ENCODE measurements at regions not wholly inside any gene's neighbourhood (a gene's known extent, or its start where the extent isn't known, plus 50 kb on each side); places are given as distances from the start of the nearest gene placed in this dataset.

GRCh38 chr5:133793756-133794465 is 174.5 kb downstream of the C5orf15 start:
- H3K27me3 ChIP-seq (replicated peaks) = peaks cover 3% of the 10 kb centered on the region
- TF ChIP-seq, protein P1, sequence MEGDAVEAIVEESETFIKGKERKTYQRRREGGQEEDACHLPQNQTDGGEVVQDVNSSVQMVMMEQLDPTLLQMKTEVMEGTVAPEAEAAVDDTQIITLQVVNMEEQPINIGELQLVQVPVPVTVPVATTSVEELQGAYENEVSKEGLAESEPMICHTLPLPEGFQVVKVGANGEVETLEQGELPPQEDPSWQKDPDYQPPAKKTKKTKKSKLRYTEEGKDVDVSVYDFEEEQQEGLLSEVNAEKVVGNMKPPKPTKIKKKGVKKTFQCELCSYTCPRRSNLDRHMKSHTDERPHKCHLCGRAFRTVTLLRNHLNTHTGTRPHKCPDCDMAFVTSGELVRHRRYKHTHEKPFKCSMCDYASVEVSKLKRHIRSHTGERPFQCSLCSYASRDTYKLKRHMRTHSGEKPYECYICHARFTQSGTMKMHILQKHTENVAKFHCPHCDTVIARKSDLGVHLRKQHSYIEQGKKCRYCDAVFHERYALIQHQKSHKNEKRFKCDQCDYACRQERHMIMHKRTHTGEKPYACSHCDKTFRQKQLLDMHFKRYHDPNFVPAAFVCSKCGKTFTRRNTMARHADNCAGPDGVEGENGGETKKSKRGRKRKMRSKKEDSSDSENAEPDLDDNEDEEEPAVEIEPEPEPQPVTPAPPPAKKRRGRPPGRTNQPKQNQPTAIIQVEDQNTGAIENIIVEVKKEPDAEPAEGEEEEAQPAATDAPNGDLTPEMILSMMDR (IDR thresholded peaks at IDR 0.05; ENCODE audit: low read depth, low read length, missing control alignments) = no peak

DNA sequence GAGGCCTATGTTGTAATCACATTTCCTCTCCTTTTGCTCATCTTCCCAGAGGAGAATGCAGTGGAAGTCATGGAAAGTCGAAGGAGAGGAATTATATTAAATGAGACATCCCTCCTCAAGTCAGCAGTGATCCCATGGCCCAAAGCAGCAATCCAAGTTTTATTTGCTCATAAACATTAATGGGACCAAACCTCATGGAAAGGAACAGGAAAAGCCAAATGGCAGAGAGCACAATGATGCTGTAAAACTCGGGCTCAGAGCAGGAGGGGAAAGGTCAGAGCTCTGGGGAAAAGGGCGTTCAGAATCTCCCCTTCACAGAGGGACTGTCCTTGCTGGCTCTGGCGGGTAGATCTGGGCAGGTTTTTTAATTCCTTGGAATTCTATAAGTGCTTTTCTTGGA is 175.8 kb downstream of the C5orf15 start:
- Histone ChIP-seq H3K36me3 (replicated peaks) (no peaks in the 10 kb centered on the region), H3K27me3 (replicated peaks) (peaks cover 3% of the 10 kb centered on the region), H3K27ac (no peak overlapping the region), H3K4me3 (ENCODE audit: low read depth, low read length) (no peak overlapping the region)
- in situ Hi-C loops (cut with HindIII; ENCODE audit: low pct_ligation_motif_present, low sequenced_read_pairs) = no loop called here
- TF ChIP-seq, protein P1 (IDR thresholded peaks at IDR 0.05; ENCODE audit: low read depth, low read length, missing control alignments) = no peak
- DNase-seq = no peak

More at GRCh38 chr5:133793756-133794465, 174.5 kb downstream of the C5orf15 start:
- no peak for DNase-seq
- Histone ChIP-seq H3K4me3 (ENCODE audit: low read depth, low read length) (no peak overlapping the region), H3K36me3 (replicated peaks) (no peaks in the 10 kb centered on the region), H3K27ac (no peak overlapping the region)
- in situ Hi-C loops (cut with HindIII; ENCODE audit: low pct_ligation_motif_present, low sequenced_read_pairs) = no loop called here

GRCh38 chr5:133792024-133792423 is 176.4 kb downstream of the C5orf15 start:
- H3K36me3 ChIP-seq (replicated peaks) = no peaks in the 10 kb centered on the region

DNA sequence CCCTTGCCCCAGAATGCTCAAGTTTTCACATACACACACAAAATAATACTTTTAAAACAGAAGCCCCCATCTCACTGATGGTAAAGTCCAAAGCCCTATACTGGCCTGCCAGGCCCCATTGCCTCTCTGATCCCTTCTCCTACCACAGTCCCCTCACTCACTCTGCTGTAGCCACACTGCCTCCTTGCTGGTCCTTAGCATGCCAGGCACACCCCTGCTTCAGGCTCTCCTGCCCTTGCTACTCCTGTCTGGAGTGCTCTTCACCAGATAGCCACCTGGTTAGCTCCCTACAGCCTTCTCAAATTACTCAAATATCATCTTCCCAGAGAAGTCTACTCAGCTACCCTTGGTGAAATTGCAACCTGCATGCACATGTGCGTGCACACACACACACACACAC is 177.5 kb downstream of the C5orf15 start:
- TF ChIP-seq, protein P1 (IDR thresholded peaks at IDR 0.05; ENCODE audit: low read depth, low read length, missing control alignments) = no peak
- H3K27me3 ChIP-seq (replicated peaks) = peaks cover 3% of the 10 kb centered on the region
- no peak overlapping the region for H3K4me3 ChIP-seq (ENCODE audit: low read depth, low read length)
- no peak for DNase-seq
- in situ Hi-C loops (cut with HindIII; ENCODE audit: low pct_ligation_motif_present, low sequenced_read_pairs) = no loop called here
- H3K27ac ChIP-seq = no peak overlapping the region
- no peaks in the 10 kb centered on the region for H3K36me3 ChIP-seq (replicated peaks)

More at GRCh38 chr5:133792024-133792423, 176.4 kb downstream of the C5orf15 start:
- DNase-seq = no peak
- Histone ChIP-seq H3K27me3 (replicated peaks) (peaks cover 3% of the 10 kb centered on the region), H3K27ac (no peak overlapping the region), H3K4me3 (ENCODE audit: low read depth, low read length) (no peak overlapping the region)
- TF ChIP-seq, protein P1 (IDR thresholded peaks at IDR 0.05; ENCODE audit: low read depth, low read length, missing control alignments) = no peak
- in situ Hi-C loops (cut with HindIII; ENCODE audit: low pct_ligation_motif_present, low sequenced_read_pairs) = no loop called here

GRCh38 chr5:133789428-133789827 is 177.1 kb upstream of the FSTL4 start:
- no peak overlapping the region for H3K27ac ChIP-seq

More at GRCh38 chr5:133789428-133789827, 177.1 kb upstream of the FSTL4 start:
- TF ChIP-seq, protein P1 (IDR thresholded peaks at IDR 0.05; ENCODE audit: low read depth, low read length, missing control alignments) = no peak
- Histone ChIP-seq H3K27me3 (replicated peaks) (no peaks in the 10 kb centered on the region), H3K36me3 (replicated peaks) (no peaks in the 10 kb centered on the region), H3K4me3 (ENCODE audit: low read depth, low read length) (no peak overlapping the region)
- no peak for DNase-seq
- in situ Hi-C loops (cut with HindIII; ENCODE audit: low pct_ligation_motif_present, low sequenced_read_pairs) = no loop called here
